Glutamatergic neuron (in vitro differentiated cells): ENCODE measurements at regions not wholly inside any gene's neighbourhood (a gene's known extent, or its start where the extent isn't known, plus 50 kb on each side); places are given as distances from the start of the nearest gene placed in this dataset.

Experiments
- DNase-seq: peaks from one replicate; pipeline ENCODE4 v3.0.0; 2022
- H3K27ac Mint-ChIP-seq: one replicate; pipeline ENCODE4 v1.8.0; 2020; ENCODE audit warnings: mild to moderate bottlenecking, mixed read lengths, inconsistent platforms; ENCODE audit not compliant: unreplicated experiment
- H3K27me3 Mint-ChIP-seq: one replicate; pipeline ENCODE4 v1.8.0; 2020; ENCODE audit warnings: mild to moderate bottlenecking, moderate library complexity, mixed read lengths, inconsistent platforms; ENCODE audit not compliant: unreplicated experiment
- H3K36me3 Mint-ChIP-seq: one replicate; pipeline ENCODE4 v1.8.0; 2020; ENCODE audit warnings: mild to moderate bottlenecking, mixed read lengths, inconsistent platforms; ENCODE audit not compliant: unreplicated experiment
- H3K4me1 Mint-ChIP-seq: one replicate; pipeline ENCODE4 v1.8.0; 2020; ENCODE audit warnings: mild to moderate bottlenecking, low read depth, mixed read lengths, inconsistent platforms; ENCODE audit not compliant: unreplicated experiment
- H3K4me3 Mint-ChIP-seq: one replicate; pipeline ENCODE4 v1.8.0; 2020; ENCODE audit warnings: mild to moderate bottlenecking, mixed read lengths, inconsistent platforms; ENCODE audit not compliant: unreplicated experiment
- H3K9me3 Mint-ChIP-seq: one replicate; pipeline ENCODE4 v1.8.0; 2020; ENCODE audit warnings: mild to moderate bottlenecking, moderate library complexity, mixed read lengths, inconsistent platforms; ENCODE audit not compliant: unreplicated experiment
- TF ChIP-seq, protein P1 (sequence below): fragments of 200-600 bp; sonication (generic); IDR thresholded peaks from one replicate; pipeline ENCODE4 v1.5.0; 2021; ENCODE audit not compliant: partially characterized antibody, unreplicated experiment

DNA sequence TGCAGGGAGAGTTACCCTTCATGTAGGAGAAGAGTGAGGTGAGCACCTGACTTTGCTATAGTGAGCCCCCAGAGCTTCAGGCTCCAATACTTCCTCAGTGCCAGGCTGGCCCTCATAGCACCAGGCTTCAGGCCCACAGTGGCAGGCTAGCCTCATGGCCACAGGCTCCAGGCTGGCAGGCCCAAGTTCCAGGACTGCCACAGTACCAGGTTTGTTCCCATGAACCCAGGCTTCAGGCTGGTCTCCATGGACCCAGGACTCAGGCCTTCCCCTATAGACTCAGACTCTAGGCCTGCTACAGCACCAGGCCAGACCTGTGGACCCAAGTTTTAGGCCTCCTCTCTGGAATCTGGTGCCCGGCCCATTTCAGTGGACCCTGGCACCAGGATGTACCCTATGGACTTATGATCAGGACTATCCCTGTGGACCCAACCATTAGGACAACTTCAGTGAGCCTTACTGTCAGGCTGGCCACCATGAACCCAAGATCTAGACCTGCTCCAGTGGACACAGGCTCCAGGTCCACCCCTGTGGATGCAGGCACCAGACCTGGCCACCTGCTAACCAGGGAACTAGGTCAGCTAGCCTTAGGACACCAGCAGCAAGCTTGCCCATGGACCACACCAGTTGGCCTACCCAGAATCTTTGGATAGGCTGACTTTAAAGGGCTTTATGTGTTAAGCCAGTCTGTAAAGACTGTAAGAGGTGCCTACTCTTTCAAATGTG, 658.2 kb downstream of the KLHL13 start:
- TF ChIP-seq, protein P1, sequence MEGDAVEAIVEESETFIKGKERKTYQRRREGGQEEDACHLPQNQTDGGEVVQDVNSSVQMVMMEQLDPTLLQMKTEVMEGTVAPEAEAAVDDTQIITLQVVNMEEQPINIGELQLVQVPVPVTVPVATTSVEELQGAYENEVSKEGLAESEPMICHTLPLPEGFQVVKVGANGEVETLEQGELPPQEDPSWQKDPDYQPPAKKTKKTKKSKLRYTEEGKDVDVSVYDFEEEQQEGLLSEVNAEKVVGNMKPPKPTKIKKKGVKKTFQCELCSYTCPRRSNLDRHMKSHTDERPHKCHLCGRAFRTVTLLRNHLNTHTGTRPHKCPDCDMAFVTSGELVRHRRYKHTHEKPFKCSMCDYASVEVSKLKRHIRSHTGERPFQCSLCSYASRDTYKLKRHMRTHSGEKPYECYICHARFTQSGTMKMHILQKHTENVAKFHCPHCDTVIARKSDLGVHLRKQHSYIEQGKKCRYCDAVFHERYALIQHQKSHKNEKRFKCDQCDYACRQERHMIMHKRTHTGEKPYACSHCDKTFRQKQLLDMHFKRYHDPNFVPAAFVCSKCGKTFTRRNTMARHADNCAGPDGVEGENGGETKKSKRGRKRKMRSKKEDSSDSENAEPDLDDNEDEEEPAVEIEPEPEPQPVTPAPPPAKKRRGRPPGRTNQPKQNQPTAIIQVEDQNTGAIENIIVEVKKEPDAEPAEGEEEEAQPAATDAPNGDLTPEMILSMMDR = no peak
- peaks cover 2% of the 10 kb centered on the region for H3K9me3 Mint-ChIP-seq
- no peaks in the 10 kb centered on the region for H3K27me3 Mint-ChIP-seq
- no peaks in the 10 kb centered on the region for H3K36me3 Mint-ChIP-seq
- H3K4me3 Mint-ChIP-seq = no peak overlapping the region
- H3K27ac Mint-ChIP-seq = no peak overlapping the region
- no peak for DNase-seq
- H3K4me1 Mint-ChIP-seq = no peaks in the 10 kb centered on the region

DNA sequence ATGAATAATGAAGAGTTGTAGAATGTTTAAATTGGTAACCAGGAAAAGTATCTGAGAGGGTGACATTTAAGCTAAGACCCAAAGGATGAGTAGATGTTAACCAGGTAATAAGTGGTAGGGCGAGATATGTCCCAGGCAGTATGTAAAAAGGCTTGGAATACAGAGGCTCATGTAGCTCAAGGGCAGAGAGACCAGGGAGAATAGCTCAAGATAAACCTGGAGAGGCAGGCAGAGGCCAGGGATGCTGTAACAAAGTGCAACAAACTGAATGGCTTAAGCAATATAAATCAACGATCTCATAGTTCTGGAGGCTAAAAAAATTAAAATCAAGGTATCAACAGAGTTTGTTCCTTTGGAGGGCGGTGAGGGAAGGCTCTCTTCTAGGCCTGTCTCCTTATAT, 660.8 kb downstream of the KLHL13 start:
- H3K27me3 Mint-ChIP-seq = no peaks in the 10 kb centered on the region
- no peak for DNase-seq
- no peaks in the 10 kb centered on the region for H3K4me1 Mint-ChIP-seq
- H3K27ac Mint-ChIP-seq = no peak overlapping the region
- H3K9me3 Mint-ChIP-seq = no peaks in the 10 kb centered on the region
- no peaks in the 10 kb centered on the region for H3K36me3 Mint-ChIP-seq
- TF ChIP-seq, protein P1 = no peak
- H3K4me3 Mint-ChIP-seq = no peak overlapping the region

DNA sequence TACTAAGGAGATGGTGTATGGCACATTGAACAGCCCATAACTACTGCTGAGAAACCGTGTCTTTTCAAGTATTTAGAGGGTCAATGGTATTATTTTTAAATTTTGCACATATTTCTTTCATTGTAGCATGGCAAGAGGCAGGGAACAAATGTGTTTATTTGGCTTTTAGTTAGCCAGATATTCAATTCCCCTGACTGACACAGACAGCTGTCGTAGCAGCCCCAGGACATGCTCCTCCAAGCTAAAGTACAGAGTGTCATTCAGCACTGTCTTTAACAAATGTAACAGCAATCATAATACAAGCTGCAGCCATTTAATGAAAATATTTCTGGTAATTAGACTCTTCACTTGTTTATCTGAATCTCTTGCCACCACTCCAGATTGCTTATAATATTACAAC, 687.1 kb downstream of the KLHL13 start:
- TF ChIP-seq, protein P1 = no peak
- Mint-ChIP-seq H3K9me3 (no peaks in the 10 kb centered on the region), H3K27me3 (no peaks in the 10 kb centered on the region), H3K27ac (no peak overlapping the region), H3K4me3 (no peak overlapping the region), H3K36me3 (no peaks in the 10 kb centered on the region), H3K4me1 (no peaks in the 10 kb centered on the region)
- DNase-seq = no peak

DNA sequence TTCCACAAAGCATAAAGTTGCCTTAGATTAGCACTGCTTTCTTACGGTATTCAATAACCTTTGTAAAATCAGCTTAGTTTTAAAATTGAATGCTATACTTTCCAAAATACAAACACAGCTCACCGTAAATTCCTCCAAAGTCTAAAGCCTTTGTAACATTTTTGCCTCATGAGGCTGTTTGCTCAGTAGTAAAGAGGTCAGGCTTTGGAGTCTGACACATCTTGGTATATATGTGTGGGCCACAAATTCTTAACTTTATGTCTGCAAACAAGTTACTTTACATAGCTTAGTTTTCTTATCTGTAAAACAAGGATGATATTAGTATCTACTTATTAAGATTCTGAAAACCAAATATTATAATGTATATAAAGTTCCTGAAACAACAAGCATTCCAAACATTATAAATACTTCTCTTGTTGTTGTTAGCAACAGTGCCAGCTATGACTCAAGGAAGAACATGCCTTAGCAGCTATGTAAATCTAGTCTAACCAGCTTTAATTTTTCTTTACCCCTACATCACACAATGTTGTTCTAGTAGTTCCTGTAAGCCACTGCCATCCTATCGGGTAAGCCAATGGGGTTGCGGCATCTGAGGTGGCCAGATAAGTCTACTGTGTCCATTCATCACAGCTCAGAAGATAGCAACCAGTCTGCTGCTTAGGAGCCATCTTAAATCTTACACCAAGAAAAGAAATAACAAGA, 709.0 kb downstream of the KLHL13 start:
- no peaks in the 10 kb centered on the region for H3K4me1 Mint-ChIP-seq
- no peaks in the 10 kb centered on the region for H3K27me3 Mint-ChIP-seq
- peaks cover 2% of the 10 kb centered on the region for H3K9me3 Mint-ChIP-seq
- DNase-seq = no peak
- TF ChIP-seq, protein P1 = no peak
- no peak overlapping the region for H3K4me3 Mint-ChIP-seq
- H3K36me3 Mint-ChIP-seq = no peaks in the 10 kb centered on the region
- no peak overlapping the region for H3K27ac Mint-ChIP-seq

DNA sequence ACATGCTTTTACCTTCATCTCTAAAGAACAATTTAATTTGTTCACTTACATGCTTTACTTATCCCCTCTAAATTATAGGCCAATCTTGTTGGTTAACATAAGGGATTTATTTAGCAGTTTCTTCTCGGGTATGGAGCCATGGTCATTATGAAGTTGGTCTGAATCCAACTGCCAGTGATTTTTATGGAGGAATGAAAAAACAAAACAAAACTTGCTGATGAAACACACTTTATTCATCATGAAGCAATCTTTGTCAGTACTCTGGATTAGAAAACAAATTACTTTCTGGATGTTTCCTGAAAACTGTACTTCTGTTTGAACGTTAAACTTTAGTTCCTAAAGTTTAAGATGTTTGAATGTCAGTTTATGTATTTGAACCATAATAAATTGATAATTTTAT, 715.8 kb downstream of the KLHL13 start:
- DNase-seq = no peak
- Mint-ChIP-seq H3K4me1 (no peaks in the 10 kb centered on the region), H3K27me3 (no peaks in the 10 kb centered on the region), H3K4me3 (no peak overlapping the region), H3K9me3 (peaks cover 2% of the 10 kb centered on the region), H3K27ac (no peak overlapping the region), H3K36me3 (no peaks in the 10 kb centered on the region)
- TF ChIP-seq, protein P1 = no peak
